Chondrocyte (in vitro differentiated cells): ENCODE measurements at regions not wholly inside any gene's neighbourhood (a gene's known extent, or its start where the extent isn't known, plus 50 kb on each side); places are given as distances from the start of the nearest gene placed in this dataset.
A peak's percentile ranks its signal among the peaks of the same experiment; 100 is the strongest.

Experiments
- DNase-seq: peaks from one replicate; pipeline ENCODE4 v3.0.0; 2021; ENCODE audit warnings: mixed read lengths, low spot score
- H3K27ac Mint-ChIP-seq: one replicate; pipeline ENCODE4 v1.8.0; 2021; ENCODE audit warnings: mild to moderate bottlenecking, moderate library complexity, mixed read lengths; ENCODE audit not compliant: unreplicated experiment
- H3K27me3 Mint-ChIP-seq: 2 replicates; pipeline ENCODE4 v1.8.0; 2021; ENCODE audit warnings: low read depth, mixed read lengths
- H3K36me3 Mint-ChIP-seq: 2 replicates; pipeline ENCODE4 v1.8.0; 2021; ENCODE audit warnings: low read depth, mixed read lengths
- H3K4me1 Mint-ChIP-seq: 2 replicates; pipeline ENCODE4 v1.8.0; 2021; ENCODE audit warnings: low read depth, mild to moderate bottlenecking, mixed read lengths
- H3K4me3 Mint-ChIP-seq: one replicate; pipeline ENCODE4 v1.8.0; 2021; ENCODE audit warnings: mild to moderate bottlenecking, moderate library complexity, mixed read lengths; ENCODE audit not compliant: unreplicated experiment
- H3K9me3 Mint-ChIP-seq: 2 replicates; pipeline ENCODE4 v1.8.0; 2021; ENCODE audit warnings: low read depth, mixed read lengths
- TF ChIP-seq, protein P1 (sequence below): fragments of 200-600 bp; sonication (generic); IDR thresholded peaks from 2 replicates; pipeline ENCODE4 v1.5.0; 2021; ENCODE audit warnings: antibody characterized with exemption, mild to moderate bottlenecking, moderate library complexity

DNA sequence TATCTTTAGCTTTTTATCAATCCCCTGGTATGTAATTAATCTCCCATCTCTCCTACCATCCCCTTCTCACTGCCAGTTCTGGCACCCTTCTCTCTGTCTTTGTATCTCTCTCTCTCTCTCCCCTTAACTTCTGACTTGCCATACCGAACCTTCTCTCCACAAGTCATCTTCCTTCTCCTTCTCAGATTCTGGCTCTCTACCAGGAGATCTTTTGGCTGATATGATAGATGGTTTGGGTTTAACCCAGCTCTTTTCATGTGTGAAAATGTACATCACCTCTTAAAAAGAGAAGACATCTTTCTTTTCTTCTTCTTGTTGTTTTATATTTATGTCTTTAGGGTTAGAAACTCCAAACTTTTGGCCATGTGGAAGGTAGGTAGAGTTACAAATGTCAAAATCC, 196.7 kb downstream of the HGF start:
- H3K4me3 Mint-ChIP-seq, result no peak overlapping the region
- no peaks in the 10 kb centered on the region for H3K9me3 Mint-ChIP-seq
- no peaks in the 10 kb centered on the region for H3K27me3 Mint-ChIP-seq
- DNase-seq, result no peak
- peaks cover 2% of the 10 kb centered on the region for H3K36me3 Mint-ChIP-seq
- H3K4me1 Mint-ChIP-seq, result no peaks in the 10 kb centered on the region
- TF ChIP-seq, protein P1, sequence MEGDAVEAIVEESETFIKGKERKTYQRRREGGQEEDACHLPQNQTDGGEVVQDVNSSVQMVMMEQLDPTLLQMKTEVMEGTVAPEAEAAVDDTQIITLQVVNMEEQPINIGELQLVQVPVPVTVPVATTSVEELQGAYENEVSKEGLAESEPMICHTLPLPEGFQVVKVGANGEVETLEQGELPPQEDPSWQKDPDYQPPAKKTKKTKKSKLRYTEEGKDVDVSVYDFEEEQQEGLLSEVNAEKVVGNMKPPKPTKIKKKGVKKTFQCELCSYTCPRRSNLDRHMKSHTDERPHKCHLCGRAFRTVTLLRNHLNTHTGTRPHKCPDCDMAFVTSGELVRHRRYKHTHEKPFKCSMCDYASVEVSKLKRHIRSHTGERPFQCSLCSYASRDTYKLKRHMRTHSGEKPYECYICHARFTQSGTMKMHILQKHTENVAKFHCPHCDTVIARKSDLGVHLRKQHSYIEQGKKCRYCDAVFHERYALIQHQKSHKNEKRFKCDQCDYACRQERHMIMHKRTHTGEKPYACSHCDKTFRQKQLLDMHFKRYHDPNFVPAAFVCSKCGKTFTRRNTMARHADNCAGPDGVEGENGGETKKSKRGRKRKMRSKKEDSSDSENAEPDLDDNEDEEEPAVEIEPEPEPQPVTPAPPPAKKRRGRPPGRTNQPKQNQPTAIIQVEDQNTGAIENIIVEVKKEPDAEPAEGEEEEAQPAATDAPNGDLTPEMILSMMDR, result no peak
- H3K27ac Mint-ChIP-seq, result no peak overlapping the region

DNA sequence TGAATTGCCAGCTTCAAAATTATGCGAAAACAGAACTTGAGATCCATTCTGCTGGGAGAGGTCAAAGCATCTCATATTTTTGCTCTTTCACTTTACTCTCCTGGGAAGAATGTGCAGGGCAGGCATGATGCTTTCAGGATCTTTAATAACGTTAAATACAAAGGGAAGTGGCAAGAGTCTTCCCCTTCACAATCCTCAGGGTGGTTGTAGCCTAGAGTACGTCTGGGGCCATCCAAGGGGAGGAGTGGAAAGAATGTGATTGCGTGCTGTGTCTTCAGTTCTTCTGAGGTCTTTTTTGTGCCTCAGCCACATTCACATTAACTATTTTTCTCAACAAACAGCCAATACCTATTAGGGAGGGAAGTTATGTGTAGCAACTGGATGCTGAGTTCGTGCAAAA, 207.3 kb downstream of the HGF start:
- Mint-ChIP-seq H3K4me3 (no peak overlapping the region), H3K9me3 (no peaks in the 10 kb centered on the region), H3K4me1 (peaks cover 9% of the 10 kb centered on the region), H3K27ac (peak overlapping the region; percentile 27), H3K36me3 (no peaks in the 10 kb centered on the region), H3K27me3 (no peaks in the 10 kb centered on the region)
- TF ChIP-seq, protein P1, result no peak
- DNase-seq, result no peak

- Mint-ChIP-seq H3K4me1 (peaks cover 9% of the 10 kb centered on the region), H3K27me3 (no peaks in the 10 kb centered on the region), H3K27ac (no peak overlapping the region), H3K4me3 (no peak overlapping the region), H3K9me3 (no peaks in the 10 kb centered on the region), H3K36me3 (no peaks in the 10 kb centered on the region)
- TF ChIP-seq, protein P1, result no peak
- DNase-seq, result no peak
These were observed 209.1 kb downstream of the HGF start for GRCh38 chr7:81560708-81561107.

DNA sequence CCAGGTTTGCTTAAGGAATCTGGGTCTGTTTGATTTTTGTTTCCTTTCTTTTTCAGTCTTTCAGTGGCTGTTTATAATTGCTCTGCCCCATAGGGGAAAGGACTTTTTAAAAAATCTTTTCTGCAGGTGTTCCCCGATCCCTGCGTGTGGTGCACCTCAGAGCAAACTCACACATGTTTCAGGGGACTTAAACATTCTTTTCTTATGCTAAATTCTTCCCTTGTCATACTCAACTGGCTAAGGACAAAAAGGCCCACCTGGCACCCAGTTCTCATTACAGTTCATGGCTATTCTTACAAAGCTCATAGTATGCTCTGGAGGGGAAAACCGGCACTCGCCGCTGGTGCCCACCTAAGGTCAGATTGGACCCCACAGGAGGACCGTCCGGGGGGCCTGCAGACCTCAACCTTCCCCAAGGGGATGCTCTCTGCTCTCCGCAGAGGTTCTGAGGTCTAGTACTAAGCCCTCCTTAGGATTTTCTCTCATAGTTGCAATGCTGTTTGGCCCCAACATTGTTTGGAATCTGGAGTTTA, 220.3 kb downstream of the HGF start:
- Mint-ChIP-seq H3K27me3 (no peaks in the 10 kb centered on the region), H3K27ac (no peak overlapping the region), H3K4me3 (no peak overlapping the region), H3K9me3 (no peaks in the 10 kb centered on the region), H3K4me1 (no peaks in the 10 kb centered on the region), H3K36me3 (no peaks in the 10 kb centered on the region)
- no peak for DNase-seq
- TF ChIP-seq, protein P1, result no peak

DNA sequence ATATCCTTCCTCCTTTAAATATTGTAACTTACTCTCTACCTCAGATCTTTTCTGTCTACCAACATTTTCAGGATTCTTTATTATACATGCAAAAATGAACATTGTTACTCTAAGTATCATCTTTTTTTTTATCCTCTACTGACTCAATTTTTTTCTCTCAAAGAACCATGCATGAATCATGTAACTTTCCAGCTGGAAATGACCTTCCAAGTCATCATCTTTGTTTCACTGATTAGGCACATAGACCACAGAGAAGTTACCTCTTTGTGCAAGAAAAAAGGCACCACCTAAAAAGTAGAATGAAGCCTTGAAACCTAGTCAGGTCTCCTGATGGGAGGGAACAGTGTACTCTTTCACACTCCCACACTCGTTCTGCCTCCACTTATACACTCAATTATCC, 234.9 kb downstream of the HGF start:
- TF ChIP-seq, protein P1, result no peak
- peaks cover 14% of the 10 kb centered on the region for H3K9me3 Mint-ChIP-seq
- H3K4me3 Mint-ChIP-seq, result no peak overlapping the region
- no peaks in the 10 kb centered on the region for H3K27me3 Mint-ChIP-seq
- H3K4me1 Mint-ChIP-seq, result peaks cover 16% of the 10 kb centered on the region
- H3K36me3 Mint-ChIP-seq, result peaks cover 4% of the 10 kb centered on the region
- no peak for DNase-seq
- no peak overlapping the region for H3K27ac Mint-ChIP-seq
